ENCODE measurements at regions not wholly inside any gene's neighbourhood (a gene's known extent, or its start where the extent isn't known, plus 50 kb on each side); places are given as distances from the start of the nearest gene placed in this dataset.

- TF ChIP-seq CTCF (IDR thresholded peaks at IDR 0.05), result no peak
- no peak for TF ChIP-seq POLR2A (IDR thresholded peaks at IDR 0.05)
- no peak for TF ChIP-seq POLR2AphosphoS5 (IDR thresholded peaks at IDR 0.05)
- TF ChIP-seq EP300 (IDR thresholded peaks at IDR 0.05), result no peak
These were observed 176.4 kb downstream of the MIS18A start for GRCh38 chr21:32102426-32102825.
